CD4-positive, alpha-beta T cell treated with Interleukin-17A for 1 hour (primary cell): ENCODE measurements at regions not wholly inside any gene's neighbourhood (a gene's known extent, or its start where the extent isn't known, plus 50 kb on each side); places are given as distances from the start of the nearest gene placed in this dataset.

ENCODE experiments used
- DNase-seq: peaks from one replicate; pipeline ENCODE4 v3.0.0-alpha.2; 2020

GRCh38 chr11:15390857-15391256, 276.1 kb downstream of the INSC start:
- DNase-seq: no peak

- DNase-seq: no peak
These were observed 282.1 kb downstream of the INSC start for GRCh38 chr11:15396778-15397177.

DNA sequence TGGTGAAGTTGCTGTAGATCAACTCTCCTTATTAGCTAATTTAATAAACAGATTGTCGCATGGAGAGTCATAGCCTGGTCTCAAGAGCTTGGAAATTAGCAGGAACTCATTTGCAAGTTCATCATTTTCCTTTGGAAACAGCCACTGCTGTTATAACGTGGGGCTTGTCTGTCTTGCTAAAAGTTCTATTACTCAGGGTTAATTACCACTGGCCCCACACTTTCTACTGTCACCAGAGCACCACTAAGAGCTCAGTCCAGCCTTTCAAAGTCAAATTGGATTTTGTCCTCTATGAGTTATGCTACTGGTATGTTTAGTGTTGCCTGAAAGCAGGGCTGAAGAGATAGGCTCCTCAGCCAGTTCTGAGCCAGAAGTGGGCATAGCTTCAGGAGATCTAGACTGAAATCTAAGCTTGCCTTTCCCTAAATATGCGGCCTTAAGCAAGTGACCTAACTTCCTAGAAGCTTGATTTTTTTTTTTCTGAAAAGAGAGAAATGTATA, 292.2 kb downstream of the INSC start:
- DNase-seq: no peak

GRCh38 chr11:15412054-15412453, 297.3 kb downstream of the INSC start:
- DNase-seq: no peak

DNA sequence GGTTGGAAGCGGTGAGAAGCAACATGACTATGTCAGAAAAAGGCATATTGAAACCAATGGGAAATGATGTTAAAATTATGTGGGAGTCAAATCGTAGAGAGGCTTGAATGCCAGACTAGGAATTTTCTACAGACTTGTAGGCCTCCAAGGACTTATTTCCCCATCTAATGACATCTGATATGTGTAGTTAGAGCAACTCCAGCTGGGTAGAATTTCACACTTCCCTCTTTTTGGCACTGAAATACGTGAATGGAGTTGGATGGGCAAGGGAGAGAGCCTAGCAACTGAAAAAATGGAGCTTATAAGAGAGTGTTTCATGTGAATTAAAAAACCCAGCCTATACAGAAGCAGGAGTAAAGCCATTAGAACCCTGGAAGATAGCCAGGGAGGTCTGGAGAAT, 304.2 kb downstream of the INSC start:
- DNase-seq: no peak

DNA sequence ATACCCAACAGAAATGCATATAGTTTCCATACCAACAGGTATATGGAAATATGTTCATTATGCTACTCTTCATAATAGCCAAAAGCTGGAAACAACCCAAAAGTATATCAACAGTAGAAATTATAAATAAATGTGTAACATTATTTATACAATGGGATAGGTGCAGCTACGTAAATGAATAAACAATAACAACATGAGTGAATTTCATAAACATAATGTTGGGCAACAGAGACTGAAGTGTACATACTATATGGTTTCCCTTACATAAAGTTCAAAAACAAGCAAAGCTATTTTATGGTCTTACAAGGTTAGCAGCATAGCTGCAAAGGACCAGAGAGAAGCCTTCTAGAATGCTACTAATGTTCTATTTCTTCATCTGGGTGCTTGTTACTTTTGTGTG, 305.0 kb downstream of the INSC start:
- DNase-seq: no peak

DNA sequence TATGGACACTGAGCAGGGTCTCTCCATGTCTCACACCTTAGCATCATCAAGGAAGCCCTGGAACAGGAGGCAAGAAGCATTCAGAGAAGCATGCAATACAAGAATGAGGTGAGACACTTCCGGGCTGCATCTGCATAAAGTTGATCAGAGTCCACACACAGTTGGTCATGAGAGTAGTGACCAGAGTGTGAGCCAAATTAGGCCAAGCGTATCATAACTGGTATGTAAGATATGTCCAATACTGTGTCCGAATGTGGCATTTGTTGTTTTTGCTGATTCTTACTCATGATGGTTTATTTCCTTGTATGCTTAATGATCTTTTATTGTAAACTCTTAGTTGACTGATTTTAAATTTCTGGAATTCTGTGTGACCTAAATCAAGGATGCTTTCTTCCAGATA, 315.7 kb downstream of the INSC start:
- DNase-seq: no peak

- no peak for DNase-seq
These were observed 319.8 kb downstream of the INSC start for GRCh38 chr11:15434529-15434928.

DNA sequence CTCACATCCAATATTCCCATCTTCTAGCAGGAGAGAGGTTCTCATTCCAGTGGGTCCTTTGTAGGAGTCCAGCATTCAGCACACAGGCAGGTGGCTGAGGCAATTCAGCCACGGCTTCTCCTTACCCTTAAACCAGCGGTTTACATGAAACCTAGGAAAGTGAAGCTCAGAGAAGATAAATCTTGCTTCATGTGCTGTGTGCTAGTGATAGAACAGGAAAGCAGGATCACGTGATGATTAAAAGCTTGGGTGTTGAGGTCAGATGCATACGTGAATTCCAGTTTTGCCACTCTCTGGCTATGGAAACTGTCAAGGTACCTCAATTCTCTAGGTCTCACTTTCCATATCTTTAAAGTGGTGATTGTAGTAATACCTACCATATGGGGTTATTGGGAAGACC, 331.6 kb downstream of the INSC start:
- no peak for DNase-seq

GRCh38 chr11:15446929-15447328, 332.2 kb downstream of the INSC start:
- DNase-seq: no peak

DNA sequence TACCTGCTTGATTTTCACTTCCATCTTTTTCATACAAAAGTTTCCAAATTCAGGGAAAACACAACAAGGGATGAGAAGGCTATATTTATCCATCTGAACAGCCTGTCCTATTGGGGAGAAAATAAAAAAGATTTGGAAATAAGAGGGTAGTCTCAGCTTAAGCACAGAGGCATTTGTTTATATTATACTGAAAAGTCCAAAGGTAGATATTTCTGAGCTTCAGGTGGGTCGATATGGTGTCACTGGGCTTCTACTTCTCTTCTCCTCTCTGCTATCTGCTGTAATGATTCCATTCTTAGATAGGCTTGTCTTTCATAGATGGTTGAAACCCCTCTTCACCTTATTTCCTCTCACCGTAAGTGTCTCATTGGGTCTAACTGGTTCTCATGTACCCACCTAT, 337.0 kb downstream of the INSC start:
- no peak for DNase-seq

DNA sequence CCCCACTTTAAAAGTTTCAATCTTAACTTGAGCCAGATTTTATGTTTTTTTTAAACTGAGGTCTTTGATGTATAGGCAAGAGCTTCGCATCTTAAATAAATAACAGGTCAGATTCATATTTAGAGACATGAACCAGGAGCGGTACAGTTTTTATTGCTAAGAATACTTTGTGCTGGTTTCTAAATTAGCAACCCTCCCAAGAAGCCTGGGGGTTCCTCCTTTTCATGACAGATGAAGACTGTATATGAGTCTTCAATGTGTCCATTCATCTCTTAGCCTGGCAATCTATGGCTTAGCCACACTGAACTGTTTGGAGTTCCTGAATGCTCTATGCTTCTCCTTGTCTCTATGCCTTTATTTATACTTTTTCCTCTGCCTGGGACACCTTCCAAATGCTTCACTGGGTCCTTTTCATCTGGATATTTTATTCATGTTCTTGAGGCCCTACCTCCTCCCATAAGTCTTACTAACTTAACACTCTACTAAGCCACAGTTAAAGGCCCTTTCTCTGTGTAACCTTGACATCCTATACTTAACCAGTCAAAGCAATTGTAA, 338.6 kb downstream of the INSC start:
- DNase-seq: no peak

DNA sequence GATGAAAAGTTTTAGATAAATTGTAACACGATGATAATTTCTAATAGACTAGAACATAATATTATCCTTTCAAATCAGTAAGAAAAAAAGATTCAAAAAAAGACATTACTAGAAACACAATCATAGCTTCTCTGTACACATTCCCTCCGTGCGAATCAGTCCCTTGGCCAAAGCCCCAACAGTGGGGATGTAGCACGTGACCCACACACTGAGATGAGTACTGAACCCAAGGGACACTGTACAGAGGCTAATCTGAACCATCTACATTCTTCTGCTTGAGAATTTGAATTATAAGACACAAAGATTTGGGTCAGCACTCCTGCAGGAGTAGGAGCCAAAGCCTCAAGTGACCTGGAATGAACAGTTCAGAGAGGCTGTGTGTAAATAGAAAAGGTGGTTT, 353.7 kb downstream of the INSC start:
- no peak for DNase-seq

GRCh38 chr11:15471048-15471894, 356.5 kb downstream of the INSC start:
- DNase-seq: no peak

- no peak for DNase-seq
These were observed 357.4 kb downstream of the INSC start for GRCh38 chr11:15471895-15472799.

DNA sequence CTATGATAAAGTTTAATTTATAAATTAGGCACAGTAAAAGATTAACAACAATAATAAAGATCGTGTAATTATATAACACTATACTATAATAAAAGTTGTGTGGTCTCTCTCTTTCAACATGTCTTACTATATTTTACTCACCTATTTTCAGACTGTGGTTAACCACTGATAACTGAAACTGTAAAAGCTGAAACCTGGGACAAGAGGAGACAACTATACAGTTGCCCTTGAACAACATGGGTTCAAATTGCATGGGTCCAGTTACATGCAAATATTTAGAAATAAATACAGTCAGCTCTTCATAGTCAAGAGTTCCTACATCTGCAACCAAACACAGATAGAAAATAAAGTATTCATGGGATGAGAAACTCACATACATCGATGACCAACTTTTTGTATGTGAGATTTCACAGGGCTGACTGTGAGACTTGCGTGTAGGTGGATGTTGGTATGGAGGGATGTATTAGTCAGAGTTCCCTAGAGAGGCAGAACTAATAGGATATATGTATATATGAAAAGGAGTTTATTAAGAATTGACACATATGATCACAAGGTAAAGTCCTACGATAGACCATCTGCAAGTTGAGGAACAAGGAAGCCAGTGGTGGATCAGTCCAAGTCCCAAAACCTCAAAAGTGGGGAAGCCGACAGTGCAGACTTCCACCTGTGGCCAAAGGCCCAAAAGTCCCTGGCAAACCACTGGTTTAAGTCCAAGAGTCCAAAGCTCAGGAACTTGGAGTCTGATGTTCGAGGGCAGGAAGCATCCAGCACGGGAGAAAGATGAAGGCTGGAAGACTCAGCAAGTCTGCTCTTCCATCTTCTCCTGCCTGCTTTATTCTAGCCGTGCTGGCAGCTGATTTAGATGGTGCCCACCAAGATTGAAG, 359.5 kb downstream of the INSC start:
- DNase-seq: no peak

GRCh38 chr11:15476371-15476917, 361.7 kb downstream of the INSC start:
- DNase-seq: no peak

- no peak for DNase-seq
These were observed 367.1 kb downstream of the INSC start for GRCh38 chr11:15481871-15482270.

DNA sequence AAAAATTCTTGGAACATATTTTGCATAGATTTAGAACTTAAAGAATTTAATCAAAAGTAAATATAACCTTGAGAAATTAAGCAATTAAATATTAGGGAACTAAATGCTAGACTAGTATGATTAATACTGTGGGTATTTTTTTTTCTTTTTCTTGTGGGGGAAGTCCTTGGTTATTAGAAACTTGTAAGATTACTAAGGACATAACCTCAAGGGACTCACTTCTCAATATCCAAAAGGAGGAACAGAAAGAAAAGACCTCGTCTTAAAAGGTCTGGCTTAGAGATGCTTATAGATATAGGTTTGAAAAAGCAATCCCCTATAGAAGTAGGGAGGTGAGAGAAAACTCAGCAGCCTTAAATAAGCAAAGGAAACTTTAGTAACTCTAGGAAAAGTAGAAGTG, 368.5 kb downstream of the INSC start:
- no peak for DNase-seq

- DNase-seq: no peak
These were observed 369.7 kb downstream of the INSC start for GRCh38 chr11:15484398-15484797.

DNA sequence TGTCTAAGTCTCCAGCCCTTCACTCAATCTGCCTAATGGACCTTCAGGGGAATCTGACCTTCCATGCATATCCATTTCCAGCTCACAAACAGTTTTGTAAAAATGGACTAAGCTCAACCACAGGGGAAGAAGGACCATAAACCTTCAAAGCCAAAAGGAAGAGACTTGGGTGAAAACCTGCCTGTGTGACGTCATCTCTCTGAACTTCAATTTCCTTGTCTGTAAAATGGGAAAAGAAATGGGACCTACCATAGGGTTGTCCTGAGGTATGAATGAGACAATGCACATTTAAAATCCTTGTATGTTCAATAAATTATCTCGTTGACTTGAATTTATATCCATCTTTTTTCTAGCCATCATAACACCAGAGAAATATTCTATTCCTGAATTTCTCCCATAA, 370.7 kb downstream of the INSC start:
- DNase-seq: no peak

- DNase-seq: no peak
These were observed 374.6 kb downstream of the INSC start for GRCh38 chr11:15489281-15489680.
